KG1 (cell line): ENCODE measurements at regions not wholly inside any gene's neighbourhood (a gene's known extent, or its start where the extent isn't known, plus 50 kb on each side); places are given as distances from the start of the nearest gene placed in this dataset.
"Not testable (repeated sequence)": the region's sequence is repeated elsewhere in the genome, so short reads cannot be mapped to it uniquely, and the experiment has no call there.

Experiments used
- DNase-seq: peaks from one replicate; lab custom pipeline; 2025; lab: John Stamatoyannopoulos, UW

DNA sequence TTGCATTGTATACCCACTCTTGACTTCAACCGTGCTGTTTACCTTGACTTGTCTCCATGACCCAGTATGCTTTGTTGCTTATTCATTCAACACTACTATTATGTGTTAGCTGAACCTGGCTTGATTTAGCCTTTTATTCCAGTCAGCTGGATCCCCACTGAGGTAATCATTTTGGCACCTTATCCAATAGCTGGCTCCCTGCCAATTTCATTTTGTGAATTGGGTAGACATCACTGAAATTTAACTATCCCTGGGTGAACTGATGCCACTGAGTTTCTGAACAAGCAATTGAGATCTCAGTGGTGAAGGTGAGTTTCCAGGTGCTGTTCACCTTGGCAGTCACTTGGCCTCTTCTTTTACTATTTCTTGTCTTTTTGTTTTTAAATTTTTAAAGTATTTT lies 584.3 kb downstream of the ADCYAP1 start:
- DNase-seq: no peak

GRCh38 chr18:1495387-1495786 lies 590.7 kb downstream of the ADCYAP1 start:
- DNase-seq: no peak

GRCh38 chr18:1496096-1496495 lies 591.4 kb downstream of the ADCYAP1 start:
- DNase-seq: no peak

- DNase-seq: no peak
Measured at GRCh38 chr18:1498216-1498615, 593.5 kb downstream of the ADCYAP1 start.

GRCh38 chr18:1499265-1499664 lies 594.6 kb downstream of the ADCYAP1 start:
- no peak for DNase-seq

DNA sequence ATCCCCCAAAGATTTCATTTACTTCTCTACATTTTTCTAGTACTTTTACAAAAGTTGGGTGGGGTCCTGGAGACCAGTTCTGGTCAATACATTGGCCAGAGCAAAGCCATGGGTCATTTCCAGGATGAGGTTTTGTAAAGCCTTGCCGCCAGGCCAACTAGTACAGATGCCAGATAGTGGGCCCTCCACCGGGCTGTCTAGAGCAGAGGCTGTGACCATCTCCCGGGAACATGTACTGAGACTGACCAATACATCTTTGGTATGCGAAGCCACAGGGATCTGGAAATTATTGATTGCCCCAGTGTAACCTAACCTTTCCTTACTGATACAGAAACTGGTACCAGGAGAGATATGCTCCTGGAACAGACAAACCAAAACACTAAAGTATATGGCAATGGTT lies 599.2 kb downstream of the ADCYAP1 start:
- DNase-seq: no peak

DNA sequence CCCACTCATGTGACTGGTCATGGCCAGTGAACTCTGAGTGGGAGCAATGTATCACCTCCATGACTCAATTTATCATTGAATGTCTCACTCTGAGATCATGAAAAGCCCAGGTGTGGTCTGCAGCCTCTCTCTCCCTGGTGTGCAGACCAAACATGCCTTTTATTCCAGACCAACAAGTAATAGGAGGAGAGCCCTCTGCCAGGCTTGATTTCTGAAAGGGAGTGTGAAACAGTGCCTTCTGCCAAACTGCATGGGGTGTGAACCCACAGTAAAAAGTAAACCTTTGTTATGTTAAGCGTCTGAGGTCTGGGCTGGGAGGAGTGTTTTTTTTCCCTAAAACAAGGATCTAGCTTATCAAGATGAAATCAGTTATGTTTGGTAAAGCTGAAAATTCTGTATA lies 601.2 kb downstream of the ADCYAP1 start:
- DNase-seq: no peak

DNA sequence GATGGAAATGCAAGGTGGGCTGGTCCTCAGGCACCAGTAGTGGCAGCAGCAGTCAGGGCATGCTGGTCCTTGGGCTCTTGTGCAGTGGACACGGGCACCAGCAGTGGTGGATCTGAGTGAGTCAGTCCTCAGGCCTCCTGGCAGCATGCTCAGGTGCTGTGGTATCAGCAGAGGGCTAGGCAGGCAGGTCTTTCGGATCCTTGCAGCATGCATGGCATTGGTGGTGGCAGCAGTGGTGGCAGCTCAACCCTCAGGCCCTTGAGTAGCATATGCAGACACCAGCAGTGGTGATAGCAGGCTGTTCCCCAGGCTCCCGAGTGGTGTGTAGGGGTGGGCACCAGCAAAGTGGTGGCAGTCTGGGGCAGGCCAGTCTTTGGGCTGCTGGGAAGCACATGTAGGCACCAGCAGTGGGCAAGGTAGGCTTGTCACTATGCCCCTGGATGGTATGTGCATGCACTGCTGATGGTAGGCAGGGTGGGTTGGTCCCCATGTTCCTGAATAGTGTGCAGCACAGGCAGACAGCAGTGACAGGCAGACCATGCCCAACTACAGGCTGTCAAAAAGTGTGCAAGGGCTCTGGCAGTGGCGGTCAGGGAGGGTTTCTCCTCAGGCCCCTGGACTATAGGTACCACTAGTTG lies 606.0 kb downstream of the ADCYAP1 start:
- DNase-seq: no peak

- DNase-seq: no peak
Measured at GRCh38 chr18:1511619-1512311, 607.1 kb downstream of the ADCYAP1 start.

DNA sequence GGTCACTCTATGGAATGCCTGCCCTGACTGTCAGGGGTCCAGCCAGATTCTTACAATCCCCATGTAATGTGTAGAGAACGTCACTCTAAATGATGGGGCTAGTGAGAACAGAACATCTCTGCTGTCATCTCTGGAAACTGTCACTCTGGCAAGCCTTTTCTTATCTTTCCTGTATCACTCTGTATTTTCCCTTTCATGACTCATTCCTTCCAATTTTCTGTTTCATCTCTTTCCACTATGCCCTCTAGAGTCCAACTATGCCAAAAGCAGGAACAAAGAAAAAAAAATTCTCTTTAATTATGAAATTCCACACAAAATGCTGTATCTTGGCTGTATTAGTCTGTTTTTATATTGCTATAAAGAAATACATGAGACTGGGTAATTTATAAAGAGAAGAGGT lies 608.8 kb downstream of the ADCYAP1 start:
- no peak for DNase-seq

DNA sequence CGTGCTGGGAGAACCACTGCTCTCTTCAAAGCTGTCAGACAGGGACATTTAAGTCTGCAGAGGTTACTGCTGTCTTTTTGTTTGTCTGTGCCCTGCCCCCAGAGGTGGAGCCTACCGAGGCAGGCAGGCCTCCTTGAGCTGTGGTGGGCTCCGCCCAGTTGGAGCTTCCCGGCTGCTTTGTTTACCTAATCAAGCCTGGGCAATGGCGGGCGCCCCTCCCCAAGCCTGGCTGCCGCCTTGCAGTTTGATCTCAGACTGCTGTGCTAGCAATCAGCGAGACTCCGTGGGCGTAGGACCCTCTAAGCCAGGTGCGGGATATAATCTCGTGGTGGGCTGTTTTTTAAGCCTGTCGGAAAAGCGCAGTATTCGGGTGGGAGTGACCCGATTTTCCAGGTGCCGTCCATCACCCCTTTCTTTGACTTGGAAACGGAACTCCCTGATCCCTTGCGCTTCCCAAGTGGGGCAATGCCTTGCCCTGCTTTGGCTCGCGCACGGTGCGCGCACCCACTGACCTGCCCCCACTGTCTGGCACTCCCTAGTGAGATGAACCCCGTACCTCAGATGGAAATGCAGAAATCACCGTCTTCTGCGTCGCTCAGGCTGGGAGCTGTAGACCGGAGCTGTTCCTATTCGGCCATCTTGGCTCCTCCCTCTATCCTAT lies 617.0 kb downstream of the ADCYAP1 start:
- not testable (repeated sequence) for DNase-seq

GRCh38 chr18:1522249-1522615 lies 617.6 kb downstream of the ADCYAP1 start:
- DNase-seq: no peak

GRCh38 chr18:1526991-1527390 lies 622.3 kb downstream of the ADCYAP1 start:
- no peak for DNase-seq

DNA sequence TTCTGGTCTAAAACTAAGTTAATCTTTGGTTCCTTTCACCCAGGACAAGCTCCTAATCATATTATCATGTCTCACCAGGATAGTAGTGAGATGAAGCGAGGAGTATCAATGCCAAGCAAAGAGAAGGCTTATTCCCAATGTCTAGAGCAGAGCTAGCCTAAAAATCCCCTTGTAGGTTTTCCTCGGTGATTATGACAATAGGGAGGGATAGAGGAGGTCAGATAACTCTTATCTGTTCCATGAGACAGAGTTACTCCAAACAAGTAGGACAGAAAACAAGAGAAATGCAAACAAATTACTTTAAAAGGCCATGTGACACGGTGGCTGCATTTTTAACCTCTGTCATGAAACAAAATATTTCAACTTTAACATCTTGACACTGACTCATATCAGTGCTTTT lies 623.1 kb downstream of the ADCYAP1 start:
- no peak for DNase-seq

GRCh38 chr18:1528447-1528846 lies 623.8 kb downstream of the ADCYAP1 start:
- no peak for DNase-seq

- no peak for DNase-seq
Measured at GRCh38 chr18:1528964-1529509, 624.4 kb downstream of the ADCYAP1 start.

- DNase-seq: no peak
Measured at GRCh38 chr18:1530650-1531049, 626.0 kb downstream of the ADCYAP1 start.

- no peak for DNase-seq
Measured at GRCh38 chr18:1539276-1539675, 634.6 kb downstream of the ADCYAP1 start.

- DNase-seq: no peak
Measured at GRCh38 chr18:1541478-1541877, 636.8 kb downstream of the ADCYAP1 start.

DNA sequence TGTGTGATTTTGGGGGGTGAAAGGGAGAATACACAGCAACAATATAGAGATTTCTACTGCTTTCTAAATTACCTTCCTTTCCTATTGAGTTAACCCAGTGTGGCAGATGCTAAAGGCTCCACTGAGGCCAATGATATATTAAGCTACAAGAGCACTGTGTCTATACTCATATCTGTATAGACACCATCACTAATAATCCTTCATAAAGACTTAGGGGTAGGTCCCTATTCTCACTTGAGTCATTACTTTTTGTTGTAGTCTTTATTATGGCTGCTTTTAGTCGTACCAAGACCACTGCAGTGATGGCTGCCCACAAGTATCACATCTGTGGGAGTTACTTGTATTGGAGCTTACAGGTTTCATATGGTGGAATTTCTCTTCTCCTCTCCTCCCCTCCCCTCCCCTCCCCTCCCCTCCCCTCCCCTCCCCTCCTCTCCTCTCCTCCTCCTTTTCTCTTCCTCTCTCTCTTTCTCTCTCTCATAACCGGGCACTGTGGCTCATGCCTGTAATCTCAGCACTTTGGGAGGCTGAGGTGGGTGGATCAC lies 637.6 kb downstream of the ADCYAP1 start:
- DNase-seq: no peak

GRCh38 chr18:1544016-1544415 lies 639.3 kb downstream of the ADCYAP1 start:
- DNase-seq: no peak

- not testable (repeated sequence) for DNase-seq
Measured at GRCh38 chr18:1557711-1558110, 653.0 kb downstream of the ADCYAP1 start.

DNA sequence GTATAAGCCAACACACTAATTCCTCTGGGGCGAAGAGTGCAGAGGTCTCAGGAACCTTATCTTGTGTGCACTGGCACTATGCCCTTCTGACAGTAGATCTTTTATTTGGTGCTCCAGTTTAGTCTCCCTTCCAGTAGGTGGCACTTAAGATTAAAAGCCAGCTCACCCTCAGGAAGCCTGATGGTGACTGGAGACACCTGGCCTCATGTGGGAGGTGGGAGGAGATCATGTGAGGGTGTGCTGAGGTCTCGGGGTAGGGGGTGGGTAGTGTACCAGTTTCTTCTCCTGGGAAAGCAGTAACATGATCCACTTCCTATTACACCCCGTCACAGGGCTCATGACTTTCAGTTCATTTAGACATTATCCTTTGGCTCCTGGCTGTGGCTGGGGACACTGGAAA lies 654.9 kb downstream of the ADCYAP1 start:
- no peak for DNase-seq
